GM12873 (cell line): ENCODE measurements at regions not wholly inside any gene's neighbourhood (a gene's known extent, or its start where the extent isn't known, plus 50 kb on each side); places are given as distances from the start of the nearest gene placed in this dataset.

Experiments used
- TF ChIP-seq, protein P1 (sequence below): IDR thresholded peaks from 2 replicates; pipeline ENCODE4 v1.5.1; 2012; ENCODE audit warnings: low read depth, mild to moderate bottlenecking, moderate library complexity, low read length, control low read depth; ENCODE audit not compliant: insufficient read depth; ENCODE audit errors: missing control alignments

DNA sequence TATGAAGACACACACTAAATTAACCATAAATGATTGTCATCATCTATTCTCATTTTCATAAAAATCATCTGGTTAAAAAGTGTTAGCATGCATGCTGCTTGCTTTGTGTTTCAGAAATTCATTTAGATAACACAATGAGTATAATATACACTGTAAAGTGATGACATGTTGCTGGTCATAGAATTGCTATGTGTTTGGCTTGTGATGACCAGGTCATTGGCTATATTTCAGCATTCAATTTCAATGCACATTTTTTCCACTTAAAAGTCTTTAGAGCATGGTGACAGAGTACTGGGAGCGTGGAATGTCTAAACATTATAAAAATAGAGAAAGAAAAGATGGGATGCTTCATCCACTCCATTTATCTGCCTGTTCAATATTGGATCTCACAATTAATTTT lies 1291.1 kb upstream of the MAP3K7 start:
- TF ChIP-seq, protein P1, sequence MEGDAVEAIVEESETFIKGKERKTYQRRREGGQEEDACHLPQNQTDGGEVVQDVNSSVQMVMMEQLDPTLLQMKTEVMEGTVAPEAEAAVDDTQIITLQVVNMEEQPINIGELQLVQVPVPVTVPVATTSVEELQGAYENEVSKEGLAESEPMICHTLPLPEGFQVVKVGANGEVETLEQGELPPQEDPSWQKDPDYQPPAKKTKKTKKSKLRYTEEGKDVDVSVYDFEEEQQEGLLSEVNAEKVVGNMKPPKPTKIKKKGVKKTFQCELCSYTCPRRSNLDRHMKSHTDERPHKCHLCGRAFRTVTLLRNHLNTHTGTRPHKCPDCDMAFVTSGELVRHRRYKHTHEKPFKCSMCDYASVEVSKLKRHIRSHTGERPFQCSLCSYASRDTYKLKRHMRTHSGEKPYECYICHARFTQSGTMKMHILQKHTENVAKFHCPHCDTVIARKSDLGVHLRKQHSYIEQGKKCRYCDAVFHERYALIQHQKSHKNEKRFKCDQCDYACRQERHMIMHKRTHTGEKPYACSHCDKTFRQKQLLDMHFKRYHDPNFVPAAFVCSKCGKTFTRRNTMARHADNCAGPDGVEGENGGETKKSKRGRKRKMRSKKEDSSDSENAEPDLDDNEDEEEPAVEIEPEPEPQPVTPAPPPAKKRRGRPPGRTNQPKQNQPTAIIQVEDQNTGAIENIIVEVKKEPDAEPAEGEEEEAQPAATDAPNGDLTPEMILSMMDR, result no peak

DNA sequence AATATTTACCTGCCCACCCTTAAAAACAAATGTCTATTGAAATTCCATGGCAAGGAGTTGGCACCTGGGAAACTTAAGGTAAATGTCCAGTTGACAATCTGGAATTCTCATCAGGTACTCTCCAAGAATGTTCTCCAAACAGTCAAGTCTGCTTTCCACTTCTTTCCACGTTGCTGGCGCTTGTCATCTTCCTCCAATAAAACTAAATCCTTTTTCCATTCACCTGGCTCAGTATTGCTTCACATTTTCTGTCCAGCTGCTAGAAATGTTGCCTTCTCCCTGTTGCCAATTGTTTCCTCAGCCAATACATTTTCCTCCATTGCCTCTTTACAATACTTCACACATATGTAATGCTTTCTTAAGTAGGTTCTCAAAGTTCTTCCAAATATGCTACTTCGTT lies 1288.1 kb upstream of the MAP3K7 start:
- TF ChIP-seq, protein P1, result no peak

DNA sequence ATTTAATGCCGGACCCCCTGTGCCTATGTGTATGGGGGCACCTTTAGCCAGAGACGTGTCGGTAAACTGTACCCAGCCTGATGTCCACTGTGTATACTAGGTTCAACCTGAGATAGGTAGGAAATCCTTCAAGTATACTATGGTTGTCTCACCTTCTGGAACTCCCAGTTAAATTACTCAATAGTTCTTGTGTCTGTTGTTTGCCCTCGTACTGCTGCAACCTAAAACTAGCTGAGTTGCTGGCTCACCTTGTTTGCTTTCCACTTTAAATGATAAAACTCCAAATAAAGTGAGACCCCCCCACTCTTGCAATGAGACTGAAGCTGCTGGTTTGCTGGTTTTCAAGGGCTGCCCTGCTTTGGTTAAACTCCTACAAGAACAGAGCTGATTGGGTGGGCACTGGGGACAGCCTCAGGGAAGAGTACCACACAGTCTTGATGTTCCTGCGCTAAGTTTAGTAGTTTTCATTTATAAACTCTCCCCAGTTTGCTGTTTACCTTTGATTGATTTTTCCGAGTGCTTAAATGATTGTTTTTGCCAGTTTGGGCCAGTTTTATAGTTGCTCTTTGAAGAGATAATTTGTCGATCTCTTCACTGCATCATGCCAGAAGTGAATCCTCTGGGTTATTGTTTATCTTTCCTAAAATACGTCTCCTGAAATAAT lies 1281.8 kb upstream of the MAP3K7 start:
- TF ChIP-seq, protein P1, result no peak

DNA sequence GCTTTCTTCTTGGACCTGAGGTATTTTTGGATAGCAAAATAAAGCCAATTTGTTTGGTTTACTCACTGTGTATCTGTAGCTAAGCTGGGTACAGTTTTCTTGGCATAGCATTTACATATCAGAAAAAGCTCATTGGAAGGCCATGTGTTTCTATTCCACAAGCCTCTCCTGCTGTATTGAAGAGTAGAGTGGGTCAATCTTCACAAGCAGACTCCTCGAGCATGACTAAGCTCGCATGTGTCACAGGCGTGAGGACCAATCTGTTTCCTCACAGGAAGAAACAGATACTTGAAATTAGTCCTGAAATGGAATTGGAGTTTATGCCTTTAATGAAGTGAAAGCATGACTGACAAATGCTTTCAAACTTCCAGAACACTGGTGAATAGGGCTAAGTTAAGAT lies 1279.0 kb upstream of the MAP3K7 start:
- TF ChIP-seq, protein P1, result no peak

DNA sequence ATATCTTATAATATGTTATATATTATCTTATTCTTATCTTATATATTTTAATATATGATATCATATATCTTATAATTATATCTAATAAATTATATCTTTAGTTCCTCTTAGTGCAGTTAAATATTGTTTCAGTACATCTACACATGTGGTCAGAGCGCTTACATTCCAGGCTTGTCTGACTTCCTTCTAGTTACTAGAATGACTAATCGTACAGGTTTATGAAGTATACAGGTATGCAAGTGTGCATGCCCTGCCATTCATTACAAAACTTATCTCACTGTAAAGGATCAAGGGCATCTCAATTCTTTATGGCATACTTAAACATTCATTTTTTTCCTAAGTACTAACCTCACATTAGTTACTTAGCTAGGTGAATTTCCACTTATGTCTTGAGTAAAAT lies 1278.0 kb upstream of the MAP3K7 start:
- TF ChIP-seq, protein P1, result no peak

DNA sequence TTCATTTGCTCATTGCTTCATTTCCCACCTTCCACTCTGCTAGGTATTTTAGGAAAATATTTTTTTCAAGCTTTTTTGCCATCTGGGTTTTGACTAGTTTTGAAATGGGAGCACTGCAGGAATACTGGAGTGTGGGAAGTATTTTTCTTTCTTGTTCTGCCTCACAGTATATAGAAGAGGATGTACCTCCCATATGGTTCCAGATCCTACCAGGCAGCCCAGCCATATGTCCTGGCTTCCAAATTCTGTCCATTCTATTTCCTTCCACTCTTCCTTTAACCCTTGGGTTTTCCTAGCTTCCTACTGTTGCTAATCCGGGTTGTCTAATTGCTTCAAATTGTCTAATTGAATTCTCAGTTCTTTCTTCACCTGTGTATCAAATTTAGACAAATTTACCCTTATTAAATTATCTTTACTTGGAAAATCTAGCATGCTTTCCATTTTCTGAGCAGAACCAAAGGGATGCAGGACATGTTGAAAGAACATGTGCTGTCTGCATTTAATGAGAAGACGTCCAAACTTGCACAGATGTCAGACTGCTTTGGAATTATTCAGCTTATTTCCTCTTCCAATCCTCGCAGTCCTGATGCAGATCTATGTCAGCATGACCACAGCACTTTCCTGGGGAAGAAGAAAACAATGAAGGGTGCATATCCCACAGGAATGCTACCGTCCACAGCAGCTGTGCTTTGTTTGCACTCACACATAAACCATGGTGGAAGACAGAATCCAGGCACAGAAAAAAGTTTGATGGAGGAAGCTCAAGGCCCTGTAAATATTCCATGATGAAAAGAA lies 1273.9 kb upstream of the MAP3K7 start:
- TF ChIP-seq, protein P1, result no peak

DNA sequence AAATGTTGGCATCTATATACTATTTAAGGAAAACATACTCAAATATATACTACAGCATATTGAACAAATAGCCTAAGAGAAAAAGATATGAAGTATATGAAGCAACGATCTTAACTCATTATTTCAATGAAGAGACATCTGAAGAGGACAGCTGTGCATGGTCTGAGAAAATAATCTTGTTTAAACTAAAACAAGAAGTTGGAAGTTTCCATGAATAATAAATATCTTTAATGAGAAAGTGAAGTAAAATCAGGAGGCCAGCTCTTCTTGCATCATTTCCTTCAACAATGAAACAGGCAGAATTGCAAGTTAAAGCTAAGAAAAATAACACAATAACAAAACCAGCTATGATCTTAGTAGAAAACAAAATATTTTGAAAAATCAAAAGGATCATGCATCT lies 1265.4 kb upstream of the MAP3K7 start:
- TF ChIP-seq, protein P1, result no peak
